Upper lobe of right lung (tissue), 1 donor: ENCODE measurements at regions not wholly inside any gene's neighbourhood (a gene's known extent, or its start where the extent isn't known, plus 50 kb on each side); places are given as distances from the start of the nearest gene placed in this dataset.

ENCODE experiments used
- ATAC-seq: fragments of 200-7000 bp; cut with Tn5 transposase; one replicate; pipeline ENCODE4 v1.9.1; 2020; ENCODE audit warnings: mild to moderate bottlenecking, moderate library complexity
- DNase-seq: peaks from one replicate; pipeline ENCODE4 v3.0.0-alpha.2; 2020
- H3K27ac ChIP-seq: fragments of 200-600 bp; one replicate; pipeline ENCODE4 v1.8.0; 2022
- H3K27me3 ChIP-seq: fragments of 200-600 bp; one replicate; pipeline ENCODE4 v1.8.0; 2022; ENCODE audit warnings: mild to moderate bottlenecking
- H3K36me3 ChIP-seq: fragments of 200-600 bp; one replicate; pipeline ENCODE4 v1.8.0; 2022
- H3K4me1 ChIP-seq: fragments of 200-600 bp; one replicate; pipeline ENCODE4 v1.8.0; 2022
- H3K4me3 ChIP-seq: fragments of 200-600 bp; one replicate; pipeline ENCODE4 v1.8.0; 2022; ENCODE audit warnings: mild to moderate bottlenecking
- H3K9me3 ChIP-seq: fragments of 200-600 bp; one replicate; pipeline ENCODE4 v1.8.0; 2022
- CTCF ChIP-seq: fragments of 200-600 bp; IDR thresholded peaks from one replicate; pipeline ENCODE4 v1.8.0; 2022; ENCODE audit warnings: antibody characterized with exemption
- intact Hi-C: fragments of 100-400 bp; cut with DNase I; formaldehyde crosslinking; loops from one replicate; pipeline ENCODE4 v1.11.0; 2022
- donor health status: DM: no; HTN: yes; CAD: no; lungs with severe emphysema.

GRCh38 chr3:175932586-175932985 is 1073.5 kb downstream of the NAALADL2 start:
- no peak for ATAC-seq
- DNase-seq, result no peak
- Histone ChIP-seq H3K27ac (no peak overlapping the region), H3K9me3 (no peaks in the 10 kb centered on the region), H3K4me1 (no peaks in the 10 kb centered on the region), H3K4me3 (no peak overlapping the region), H3K27me3 (no peaks in the 10 kb centered on the region), H3K36me3 (no peaks in the 10 kb centered on the region)
- intact Hi-C loops, result no loop called here
- TF ChIP-seq CTCF, result no peak

- Histone ChIP-seq H3K4me3 (no peak overlapping the region), H3K36me3 (no peaks in the 10 kb centered on the region), H3K27ac (no peak overlapping the region), H3K4me1 (no peaks in the 10 kb centered on the region), H3K27me3 (no peaks in the 10 kb centered on the region), H3K9me3 (no peaks in the 10 kb centered on the region)
- intact Hi-C loops, result no loop called here
- no peak for TF ChIP-seq CTCF
- no peak for DNase-seq
- ATAC-seq, result no peak
Observed at GRCh38 chr3:175919133-175919532, 1060.0 kb downstream of the NAALADL2 start.

- intact Hi-C loops, result no loop called here
- no peak for DNase-seq
- no peak overlapping the region for H3K27ac ChIP-seq
- no peak for TF ChIP-seq CTCF
- H3K36me3 ChIP-seq, result no peaks in the 10 kb centered on the region
- no peaks in the 10 kb centered on the region for H3K27me3 ChIP-seq
- no peaks in the 10 kb centered on the region for H3K9me3 ChIP-seq
- H3K4me1 ChIP-seq, result no peaks in the 10 kb centered on the region
- ATAC-seq, result no peak
- no peak overlapping the region for H3K4me3 ChIP-seq
Observed at GRCh38 chr3:175916191-175916934, 1057.2 kb downstream of the NAALADL2 start.

GRCh38 chr3:175914785-175915184 is 1055.7 kb downstream of the NAALADL2 start:
- ATAC-seq (no peak), DNase-seq (no peak)
- Histone ChIP-seq H3K4me3 (no peak overlapping the region), H3K36me3 (no peaks in the 10 kb centered on the region), H3K27me3 (no peaks in the 10 kb centered on the region), H3K27ac (no peak overlapping the region), H3K4me1 (no peaks in the 10 kb centered on the region), H3K9me3 (no peaks in the 10 kb centered on the region)
- no peak for TF ChIP-seq CTCF
- intact Hi-C loops, result no loop called here

GRCh38 chr3:175913286-175913685 is 1054.2 kb downstream of the NAALADL2 start:
- H3K9me3 ChIP-seq, result no peaks in the 10 kb centered on the region
- no peak overlapping the region for H3K4me3 ChIP-seq
- no peaks in the 10 kb centered on the region for H3K4me1 ChIP-seq
- intact Hi-C loops, result no loop called here
- no peak for TF ChIP-seq CTCF
- no peaks in the 10 kb centered on the region for H3K36me3 ChIP-seq
- no peak overlapping the region for H3K27ac ChIP-seq
- H3K27me3 ChIP-seq, result no peaks in the 10 kb centered on the region
- no peak for ATAC-seq
- DNase-seq, result no peak

- Histone ChIP-seq H3K9me3 (no peaks in the 10 kb centered on the region), H3K4me3 (no peak overlapping the region), H3K27ac (no peak overlapping the region), H3K36me3 (no peaks in the 10 kb centered on the region), H3K27me3 (no peaks in the 10 kb centered on the region), H3K4me1 (no peaks in the 10 kb centered on the region)
- no peak for DNase-seq
- intact Hi-C loops, result no loop called here
- TF ChIP-seq CTCF, result no peak
- ATAC-seq, result no peak
Observed at GRCh38 chr3:175911937-175912336, 1052.8 kb downstream of the NAALADL2 start.
